ENCODE measurements at regions not wholly inside any gene's neighbourhood (a gene's known extent, or its start where the extent isn't known, plus 50 kb on each side); places are given as distances from the start of the nearest gene placed in this dataset.

DNA sequence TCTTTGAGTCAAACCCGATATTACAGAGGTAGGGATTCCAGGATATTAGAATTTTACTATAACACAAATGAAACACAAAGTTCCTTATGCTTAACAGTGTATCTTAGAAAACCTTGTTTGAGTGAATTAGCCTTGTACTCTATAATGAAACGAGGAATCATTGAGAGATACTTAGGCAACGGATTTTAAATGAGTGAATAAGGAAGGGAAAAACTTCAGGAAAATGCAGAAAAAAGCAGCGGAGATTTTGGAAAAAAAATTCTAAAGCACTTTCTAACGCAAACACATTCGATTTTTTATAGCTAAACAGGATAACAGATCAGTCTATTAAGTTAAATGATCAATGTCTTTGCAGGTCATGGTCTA lies 137.3 kb downstream of the HFE start:
- ATAC-seq (ENCODE audit: low FRiP score) (no peak), DNase-seq (ENCODE audit: low spot score) (no peak)
- TF ChIP-seq, protein P1, sequence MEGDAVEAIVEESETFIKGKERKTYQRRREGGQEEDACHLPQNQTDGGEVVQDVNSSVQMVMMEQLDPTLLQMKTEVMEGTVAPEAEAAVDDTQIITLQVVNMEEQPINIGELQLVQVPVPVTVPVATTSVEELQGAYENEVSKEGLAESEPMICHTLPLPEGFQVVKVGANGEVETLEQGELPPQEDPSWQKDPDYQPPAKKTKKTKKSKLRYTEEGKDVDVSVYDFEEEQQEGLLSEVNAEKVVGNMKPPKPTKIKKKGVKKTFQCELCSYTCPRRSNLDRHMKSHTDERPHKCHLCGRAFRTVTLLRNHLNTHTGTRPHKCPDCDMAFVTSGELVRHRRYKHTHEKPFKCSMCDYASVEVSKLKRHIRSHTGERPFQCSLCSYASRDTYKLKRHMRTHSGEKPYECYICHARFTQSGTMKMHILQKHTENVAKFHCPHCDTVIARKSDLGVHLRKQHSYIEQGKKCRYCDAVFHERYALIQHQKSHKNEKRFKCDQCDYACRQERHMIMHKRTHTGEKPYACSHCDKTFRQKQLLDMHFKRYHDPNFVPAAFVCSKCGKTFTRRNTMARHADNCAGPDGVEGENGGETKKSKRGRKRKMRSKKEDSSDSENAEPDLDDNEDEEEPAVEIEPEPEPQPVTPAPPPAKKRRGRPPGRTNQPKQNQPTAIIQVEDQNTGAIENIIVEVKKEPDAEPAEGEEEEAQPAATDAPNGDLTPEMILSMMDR (IDR thresholded peaks at IDR 0.05), result no peak

GRCh38 chr6:26224940-26225847 lies 138.0 kb downstream of the HFE start:
- DNase-seq (ENCODE audit: low spot score) (no peak), ATAC-seq (ENCODE audit: low FRiP score) (no peak)
- TF ChIP-seq, protein P1 (IDR thresholded peaks at IDR 0.05), result no peak

GRCh38 chr6:26225848-26226578 lies 138.8 kb downstream of the HFE start:
- ATAC-seq (ENCODE audit: low FRiP score), result no peak
- TF ChIP-seq, protein P1 (IDR thresholded peaks at IDR 0.05), result no peak
- no peak for DNase-seq (ENCODE audit: low spot score)

DNA sequence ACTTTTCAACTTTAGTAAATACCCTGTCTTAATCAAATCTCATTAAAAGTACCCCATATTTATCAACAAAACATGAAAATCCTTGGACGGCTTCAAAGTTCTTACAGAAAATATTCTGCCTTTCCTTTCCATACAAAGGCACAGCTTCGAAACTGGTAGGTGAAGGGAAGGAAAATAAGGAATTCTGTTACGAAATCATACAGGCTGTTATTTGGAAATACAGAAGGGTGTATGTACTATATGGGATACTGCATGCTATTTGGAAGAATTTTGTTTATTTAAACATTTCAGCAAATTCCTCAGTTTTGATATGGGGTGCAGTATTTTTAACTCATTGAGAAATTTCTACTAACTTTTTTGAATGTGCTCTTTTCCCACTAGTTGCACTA lies 138.4 kb upstream of the BTN3A2 start:
- ATAC-seq (ENCODE audit: low FRiP score) (no peak), DNase-seq (ENCODE audit: low spot score) (no peak)
- TF ChIP-seq, protein P1 (IDR thresholded peaks at IDR 0.05), result no peak

- ATAC-seq (ENCODE audit: low FRiP score), result no peak
- TF ChIP-seq, protein P1 (IDR thresholded peaks at IDR 0.05), result no peak
Measured at GRCh38 chr6:26230351-26230750, 134.6 kb upstream of the BTN3A2 start.

GRCh38 chr6:26231006-26231587 lies 133.9 kb upstream of the BTN3A2 start:
- ATAC-seq (ENCODE audit: low FRiP score) (no peak), DNase-seq (ENCODE audit: low spot score) (no peak)
- TF ChIP-seq, protein P1 (IDR thresholded peaks at IDR 0.05), result no peak

More at GRCh38 chr6:26230351-26230750, 134.6 kb upstream of the BTN3A2 start:
- no peak for DNase-seq (ENCODE audit: low spot score)

All from omental fat pad (tissue), 3 donors.